AG10803 (cell line): ENCODE measurements at regions not wholly inside any gene's neighbourhood (a gene's known extent, or its start where the extent isn't known, plus 50 kb on each side); places are given as distances from the start of the nearest gene placed in this dataset.
A peak's percentile ranks its signal among the peaks of the same experiment; 100 is the strongest.
"Not testable (repeated sequence)": the region's sequence is repeated elsewhere in the genome, so short reads cannot be mapped to it uniquely, and the experiment has no call there.

ENCODE experiments used
- DNase-seq: peaks from one replicate; pipeline ENCODE4 v3.0.0; 2010; ENCODE audit warnings: low read depth
- H3K4me3 ChIP-seq: 2 replicates; pipeline ENCODE4 v1.5.1; 2011; ENCODE audit warnings: mild to moderate bottlenecking, low read length, control low read depth
- CTCF ChIP-seq: conservative IDR thresholded peaks from 2 replicates; pipeline ENCODE4 v1.5.1; 2011; ENCODE audit warnings: mild to moderate bottlenecking, low read length, control low read depth, inconsistent platforms

GRCh38 chr3:30475038-30475808 is 131.2 kb upstream of the TGFBR2 start:
- no peak for TF ChIP-seq CTCF
- DNase-seq = no peak
- H3K4me3 ChIP-seq = no peak overlapping the region

- TF ChIP-seq CTCF = no peak
- no peak for DNase-seq
- no peak overlapping the region for H3K4me3 ChIP-seq
These were observed 130.6 kb upstream of the TGFBR2 start for GRCh38 chr3:30475809-30476178.

GRCh38 chr3:30476368-30477084 is 129.9 kb upstream of the TGFBR2 start:
- peak; percentile 87 for DNase-seq
- H3K4me3 ChIP-seq = no peak overlapping the region
- no peak for TF ChIP-seq CTCF

GRCh38 chr3:30477149-30477921 is 129.1 kb upstream of the TGFBR2 start:
- no peak for TF ChIP-seq CTCF
- no peak overlapping the region for H3K4me3 ChIP-seq
- no peak for DNase-seq

GRCh38 chr3:30479737-30480136 is 126.7 kb upstream of the TGFBR2 start:
- H3K4me3 ChIP-seq, DNase-seq: not testable (repeated sequence)

GRCh38 chr3:30480156-30480555 is 126.2 kb upstream of the TGFBR2 start:
- not testable (repeated sequence) for DNase-seq, H3K4me3 ChIP-seq

GRCh38 chr3:30480587-30480986 is 125.8 kb upstream of the TGFBR2 start:
- TF ChIP-seq CTCF = no peak
- H3K4me3 ChIP-seq = no peak overlapping the region
- DNase-seq = no peak

- TF ChIP-seq CTCF = no peak
- DNase-seq = no peak
- H3K4me3 ChIP-seq = no peak overlapping the region
These were observed 125.2 kb upstream of the TGFBR2 start for GRCh38 chr3:30481241-30481640.

- H3K4me3 ChIP-seq = not testable (repeated sequence)
- peak; percentile 55 for DNase-seq
These were observed 122.2 kb upstream of the TGFBR2 start for GRCh38 chr3:30484229-30484628.
